Neuron (in vitro differentiated cells): ENCODE measurements at regions not wholly inside any gene's neighbourhood (a gene's known extent, or its start where the extent isn't known, plus 50 kb on each side); places are given as distances from the start of the nearest gene placed in this dataset.

Source experiments
- H2AFZ ChIP-seq: one replicate; pipeline ENCODE4 v1.6.1; 2013; ENCODE audit warnings: low read depth, mild to moderate bottlenecking, inconsistent platforms, low read length, moderate library complexity
- H3K27me3 ChIP-seq: one replicate; pipeline ENCODE4 v1.6.1; 2013; ENCODE audit warnings: low read length; ENCODE audit not compliant: insufficient read depth
- H3K36me3 ChIP-seq: one replicate; pipeline ENCODE4 v1.6.1; 2013; ENCODE audit warnings: low read length; ENCODE audit not compliant: insufficient read depth
- H3K4me1 ChIP-seq: one replicate; pipeline ENCODE4 v1.6.1; 2013; ENCODE audit warnings: low read length; ENCODE audit not compliant: insufficient read depth
- H3K4me3 ChIP-seq: 2 replicates; pipeline ENCODE4 v1.5.1; 2013; ENCODE audit warnings: mild to moderate bottlenecking, low read length, moderate library complexity
- H3K9me3 ChIP-seq: one replicate; pipeline ENCODE4 v1.6.1; 2013; ENCODE audit warnings: low read length

DNA sequence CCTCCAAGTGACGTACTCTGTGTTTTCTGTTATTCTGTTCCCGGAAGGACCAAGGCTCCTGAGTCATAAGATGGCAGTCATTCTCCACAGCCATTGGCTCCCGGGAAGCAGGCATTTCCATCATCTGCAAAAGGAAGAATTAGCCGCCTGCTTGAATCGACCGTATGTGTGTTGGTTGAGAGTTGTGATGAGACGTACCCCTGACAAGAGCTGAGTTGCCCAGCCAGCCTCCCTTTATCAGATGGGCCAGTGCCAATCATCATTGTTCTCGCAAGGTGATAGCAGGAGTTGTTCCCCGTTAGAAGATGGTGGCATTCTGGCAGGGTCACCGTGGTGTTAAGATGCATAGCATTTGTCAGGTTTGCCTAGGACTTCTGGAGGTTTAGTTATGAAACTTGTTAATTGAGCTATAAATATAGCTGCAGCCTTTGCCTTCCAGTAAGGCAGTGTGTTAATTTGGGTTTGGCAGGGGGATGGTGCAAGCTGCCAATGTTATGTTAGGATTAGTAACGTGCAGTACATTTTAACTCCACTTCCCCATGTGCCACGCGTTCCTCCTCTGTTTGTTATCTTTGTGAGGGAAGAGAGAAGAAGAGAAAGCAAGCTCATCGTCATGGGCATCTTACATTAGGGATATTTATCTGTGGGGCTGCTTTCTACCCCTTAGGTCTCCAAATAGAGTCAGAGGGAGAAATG is 652.7 kb upstream of the FANCL start:
- Histone ChIP-seq H3K27me3 (no peaks in the 10 kb centered on the region), H3K4me3 (no peak overlapping the region), H2AFZ (no peak overlapping the region)

DNA sequence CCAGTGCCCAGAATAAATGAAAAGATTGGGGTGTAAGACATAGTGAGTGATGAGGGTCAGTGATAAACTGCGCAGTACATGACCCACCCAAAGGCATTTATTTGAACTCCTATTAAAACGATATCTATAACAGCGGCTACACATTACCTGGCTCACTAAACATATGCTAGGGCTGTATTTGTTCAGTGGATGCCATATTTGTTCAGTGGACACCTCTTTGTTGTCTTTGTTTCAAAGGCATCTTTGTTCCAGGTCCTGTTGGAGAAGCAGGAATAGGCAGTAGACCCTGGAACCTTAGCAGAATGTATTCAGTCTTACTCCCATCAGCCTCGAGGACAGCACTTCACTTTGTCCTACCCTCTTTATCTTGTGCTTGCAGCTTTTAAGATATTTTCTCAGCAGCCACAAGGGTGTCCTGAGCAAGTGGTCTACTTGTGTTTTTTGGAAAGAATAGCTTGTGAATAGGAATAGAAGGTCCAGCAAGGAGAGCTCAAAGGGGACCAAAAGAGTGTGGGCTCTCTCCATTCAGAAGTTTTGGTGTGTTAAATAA is 650.8 kb upstream of the FANCL start:
- H3K36me3 ChIP-seq: no peaks in the 10 kb centered on the region
- no peak overlapping the region for H3K4me3 ChIP-seq
- H3K27me3 ChIP-seq: no peaks in the 10 kb centered on the region
- no peak overlapping the region for H2AFZ ChIP-seq
- no peaks in the 10 kb centered on the region for H3K9me3 ChIP-seq
- H3K4me1 ChIP-seq: no peaks in the 10 kb centered on the region

More for the DNA sequence above, 652.7 kb upstream of the FANCL start:
- no peaks in the 10 kb centered on the region for H3K9me3 ChIP-seq
- H3K36me3 ChIP-seq: no peaks in the 10 kb centered on the region
- no peaks in the 10 kb centered on the region for H3K4me1 ChIP-seq

DNA sequence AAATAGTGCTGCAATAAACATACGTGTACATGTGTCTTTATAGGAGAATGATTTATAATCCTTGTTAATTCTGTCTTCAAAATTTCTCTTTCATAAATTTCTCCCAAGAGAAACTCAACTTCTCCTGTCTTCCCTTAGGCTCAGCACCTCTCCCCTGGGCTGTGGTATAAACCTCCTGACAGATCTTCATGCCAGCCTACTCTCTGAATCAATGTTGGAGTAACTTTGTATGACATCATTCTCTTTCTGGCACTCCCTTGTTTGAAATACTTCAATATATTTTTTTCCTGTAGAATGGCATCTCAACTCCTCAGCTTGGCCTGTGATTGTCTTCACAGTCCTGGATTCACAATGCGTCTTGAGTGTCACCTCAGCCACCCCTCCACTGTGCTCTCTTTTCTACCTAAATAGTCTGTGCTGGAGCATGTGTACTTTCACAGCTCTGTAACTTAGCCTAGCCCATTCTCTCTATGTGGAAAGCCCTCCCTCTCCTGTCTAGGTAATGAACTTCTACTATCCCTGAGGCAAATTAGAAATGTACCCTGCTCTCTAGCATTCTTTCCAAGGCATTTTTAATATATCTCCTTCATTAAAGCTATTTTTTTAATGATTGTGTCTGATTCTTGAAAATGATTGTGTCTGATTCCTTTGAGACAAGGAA is 649.9 kb upstream of the FANCL start:
- Histone ChIP-seq H3K4me3 (no peak overlapping the region), H3K9me3 (no peaks in the 10 kb centered on the region), H2AFZ (no peak overlapping the region), H3K27me3 (no peaks in the 10 kb centered on the region), H3K36me3 (no peaks in the 10 kb centered on the region), H3K4me1 (no peaks in the 10 kb centered on the region)

DNA sequence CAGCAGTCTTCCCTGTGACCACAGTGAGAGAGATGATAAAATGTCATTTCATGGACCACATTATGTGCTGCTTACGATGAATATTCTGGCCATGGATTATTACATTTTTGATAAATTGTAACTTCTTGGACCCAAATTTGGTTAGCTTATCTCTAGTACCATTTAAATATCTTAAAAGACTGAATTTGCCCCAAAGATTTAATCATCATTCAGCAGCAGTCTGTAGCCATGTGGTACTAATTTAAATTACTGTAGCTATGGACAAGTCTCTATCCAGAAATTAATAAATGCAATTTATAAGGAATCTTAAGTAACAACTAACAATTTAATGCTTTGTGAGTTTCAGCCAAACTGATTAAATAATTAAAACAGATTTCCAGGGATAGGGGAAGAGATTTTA is 644.9 kb upstream of the FANCL start:
- Histone ChIP-seq H3K27me3 (no peaks in the 10 kb centered on the region), H2AFZ (no peak overlapping the region), H3K4me1 (no peaks in the 10 kb centered on the region), H3K36me3 (no peaks in the 10 kb centered on the region), H3K9me3 (no peaks in the 10 kb centered on the region), H3K4me3 (no peak overlapping the region)

DNA sequence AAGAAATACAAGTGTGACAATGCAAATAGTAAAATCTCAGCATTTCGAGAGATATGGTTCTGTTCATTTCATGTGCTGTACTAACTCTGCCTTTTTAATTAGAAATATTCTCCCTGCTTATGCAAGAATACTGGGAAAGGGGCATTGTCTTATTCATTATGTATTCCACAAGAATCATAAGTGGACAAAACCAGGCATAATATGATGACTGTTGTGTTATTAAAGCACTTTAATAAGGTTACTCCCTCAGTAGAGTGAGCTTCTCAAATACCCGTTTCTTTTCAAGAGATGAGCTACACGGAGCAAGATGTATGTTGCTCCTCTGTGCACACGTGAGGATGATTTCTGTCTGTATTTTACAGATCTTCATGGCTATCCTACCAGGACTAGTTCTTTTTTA is 638.7 kb upstream of the FANCL start:
- no peak overlapping the region for H3K4me3 ChIP-seq
- H3K36me3 ChIP-seq: no peaks in the 10 kb centered on the region
- no peaks in the 10 kb centered on the region for H3K4me1 ChIP-seq
- H3K27me3 ChIP-seq: no peaks in the 10 kb centered on the region
- H2AFZ ChIP-seq: no peak overlapping the region
- H3K9me3 ChIP-seq: no peaks in the 10 kb centered on the region

DNA sequence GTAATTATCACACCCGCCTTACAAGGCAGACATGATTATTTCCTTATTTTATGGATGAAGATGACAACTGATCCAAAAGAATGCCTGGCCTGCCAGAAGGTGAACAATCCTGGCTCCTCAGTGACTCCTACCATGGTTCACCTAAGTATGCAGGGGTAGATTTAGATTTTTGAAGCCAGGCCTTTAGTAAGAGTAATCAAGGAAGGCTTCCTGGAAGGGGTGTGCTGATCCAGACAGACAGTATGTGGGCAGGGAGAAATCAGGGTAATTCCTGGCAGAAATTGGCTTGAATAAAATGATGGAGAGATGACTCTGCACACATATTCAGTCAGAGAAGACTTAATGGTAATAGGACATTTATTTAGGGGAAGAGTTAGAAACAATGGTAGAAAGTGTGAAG is 637.7 kb upstream of the FANCL start:
- H3K9me3 ChIP-seq: no peaks in the 10 kb centered on the region
- no peak overlapping the region for H3K4me3 ChIP-seq
- no peaks in the 10 kb centered on the region for H3K4me1 ChIP-seq
- no peaks in the 10 kb centered on the region for H3K27me3 ChIP-seq
- H3K36me3 ChIP-seq: no peaks in the 10 kb centered on the region
- H2AFZ ChIP-seq: no peak overlapping the region

DNA sequence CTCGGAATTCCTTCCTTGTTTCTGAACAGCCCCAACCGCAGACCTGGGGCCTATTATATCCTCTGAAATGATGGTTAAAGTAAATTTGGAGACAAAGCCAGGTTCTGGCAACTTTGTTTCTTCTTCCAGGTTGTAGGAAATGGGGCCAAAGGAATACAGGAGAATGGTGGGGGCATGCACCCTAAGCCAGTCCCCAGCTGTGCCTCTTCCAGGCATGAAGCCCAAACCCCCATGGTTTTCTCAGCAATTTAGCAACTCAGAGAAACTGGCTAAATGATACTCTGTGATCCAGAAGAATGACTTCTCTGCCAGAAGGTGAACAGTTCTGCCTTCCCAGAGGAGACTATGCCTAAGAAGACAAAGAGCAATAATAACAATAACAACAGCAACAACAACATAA is 635.0 kb upstream of the FANCL start:
- no peaks in the 10 kb centered on the region for H3K27me3 ChIP-seq
- H3K4me1 ChIP-seq: no peaks in the 10 kb centered on the region
- H3K9me3 ChIP-seq: no peaks in the 10 kb centered on the region
- no peak overlapping the region for H2AFZ ChIP-seq
- no peak overlapping the region for H3K4me3 ChIP-seq
- no peaks in the 10 kb centered on the region for H3K36me3 ChIP-seq

DNA sequence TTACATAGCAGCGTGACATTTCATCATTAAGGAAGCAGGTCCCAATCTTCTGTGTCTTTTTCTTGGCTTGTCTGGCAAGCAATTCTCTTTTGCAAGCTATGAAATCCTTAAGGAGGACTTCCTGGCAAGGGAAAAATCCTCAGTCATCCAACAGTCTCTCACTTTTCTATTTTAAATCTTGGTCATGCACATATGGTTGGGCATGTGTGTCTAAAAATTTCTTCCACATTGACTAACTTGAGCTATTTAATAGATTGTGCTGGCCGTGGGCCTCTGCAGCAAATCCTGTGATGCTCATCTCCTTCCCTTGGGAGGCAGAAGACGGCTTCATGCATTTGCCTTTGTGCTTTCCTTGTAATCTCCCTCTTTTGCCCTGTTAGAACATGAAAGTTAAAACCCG is 634.3 kb upstream of the FANCL start:
- Histone ChIP-seq H3K9me3 (no peaks in the 10 kb centered on the region), H3K4me1 (no peaks in the 10 kb centered on the region), H3K4me3 (no peak overlapping the region), H2AFZ (no peak overlapping the region), H3K27me3 (no peaks in the 10 kb centered on the region), H3K36me3 (no peaks in the 10 kb centered on the region)

DNA sequence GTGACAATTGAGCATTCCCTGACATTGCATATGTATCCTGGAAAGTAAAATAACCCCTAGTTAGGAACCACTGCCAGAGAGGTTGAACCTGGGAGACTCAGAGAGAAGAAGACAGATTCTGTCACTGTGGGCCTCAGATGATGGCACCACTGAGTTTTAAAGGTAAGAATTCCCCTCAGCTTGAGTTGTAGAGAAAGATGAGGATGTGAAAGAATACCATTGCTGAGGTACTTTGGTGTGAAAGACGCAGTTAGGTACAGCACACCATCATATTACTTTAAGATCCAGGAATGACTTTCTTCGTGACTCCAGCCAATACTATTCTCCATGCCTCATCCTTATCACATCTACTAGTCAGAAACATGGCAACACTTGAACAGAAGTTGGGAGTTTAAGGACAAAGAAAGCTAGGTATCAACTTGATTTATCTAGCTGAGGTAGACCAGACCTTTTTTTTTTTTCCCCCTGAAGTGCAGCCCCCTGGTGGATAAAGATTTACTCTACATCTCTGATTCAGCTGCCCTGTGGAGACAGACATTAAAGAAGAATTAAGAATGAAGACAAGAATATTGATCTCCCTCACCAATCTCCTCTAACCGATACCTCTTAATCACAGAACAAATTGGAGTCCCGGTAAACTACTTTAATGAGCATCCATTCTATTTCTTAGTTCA is 630.5 kb upstream of the FANCL start:
- Histone ChIP-seq H3K4me3 (no peak overlapping the region), H3K27me3 (no peaks in the 10 kb centered on the region), H3K36me3 (no peaks in the 10 kb centered on the region), H3K9me3 (no peaks in the 10 kb centered on the region), H2AFZ (no peak overlapping the region), H3K4me1 (peaks cover 3% of the 10 kb centered on the region)

DNA sequence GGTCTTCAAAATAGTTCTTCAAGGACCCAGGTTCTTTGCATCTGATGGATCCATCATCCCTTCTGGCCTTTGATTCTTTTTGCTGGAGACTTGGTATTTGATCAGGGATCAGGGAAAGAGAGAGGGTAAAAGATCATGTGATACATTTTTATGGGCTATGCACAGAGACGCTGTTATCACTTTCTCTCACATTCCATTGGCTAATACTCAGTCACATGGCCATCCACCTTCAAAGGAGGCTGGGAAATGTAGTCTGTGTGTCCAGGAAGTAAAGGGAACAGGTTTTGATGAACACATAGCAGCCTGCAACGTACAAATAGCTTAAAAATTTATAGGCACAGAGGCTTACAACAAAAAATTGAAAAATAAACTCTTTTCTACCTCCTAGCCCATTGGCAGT is 629.6 kb upstream of the FANCL start:
- no peak overlapping the region for H3K4me3 ChIP-seq
- H3K9me3 ChIP-seq: no peaks in the 10 kb centered on the region
- H3K36me3 ChIP-seq: no peaks in the 10 kb centered on the region
- H3K27me3 ChIP-seq: no peaks in the 10 kb centered on the region
- peaks cover 12% of the 10 kb centered on the region for H3K4me1 ChIP-seq
- no peak overlapping the region for H2AFZ ChIP-seq

DNA sequence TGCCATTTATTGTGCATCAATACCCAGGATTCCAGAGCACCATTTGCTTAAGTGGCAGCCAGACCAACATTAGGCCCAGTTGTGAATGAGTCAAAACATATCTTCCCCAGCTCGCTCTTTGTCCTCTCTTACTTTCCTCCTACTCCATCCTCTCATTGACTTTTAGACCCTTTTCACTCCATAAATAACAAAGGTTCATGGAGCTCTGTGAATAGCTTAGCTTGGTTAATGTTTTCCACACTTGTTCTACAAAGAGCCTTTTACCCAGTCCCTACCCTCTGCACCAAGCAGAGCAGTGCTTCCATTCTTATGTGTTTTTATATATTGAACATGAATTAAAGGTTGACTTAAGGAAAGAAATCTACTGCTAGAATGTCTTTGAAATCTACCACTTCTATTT is 625.8 kb upstream of the FANCL start:
- H3K4me3 ChIP-seq: no peak overlapping the region
- H3K36me3 ChIP-seq: no peaks in the 10 kb centered on the region
- H2AFZ ChIP-seq: no peak overlapping the region
- no peaks in the 10 kb centered on the region for H3K9me3 ChIP-seq
- H3K4me1 ChIP-seq: peaks cover 19% of the 10 kb centered on the region
- no peaks in the 10 kb centered on the region for H3K27me3 ChIP-seq

DNA sequence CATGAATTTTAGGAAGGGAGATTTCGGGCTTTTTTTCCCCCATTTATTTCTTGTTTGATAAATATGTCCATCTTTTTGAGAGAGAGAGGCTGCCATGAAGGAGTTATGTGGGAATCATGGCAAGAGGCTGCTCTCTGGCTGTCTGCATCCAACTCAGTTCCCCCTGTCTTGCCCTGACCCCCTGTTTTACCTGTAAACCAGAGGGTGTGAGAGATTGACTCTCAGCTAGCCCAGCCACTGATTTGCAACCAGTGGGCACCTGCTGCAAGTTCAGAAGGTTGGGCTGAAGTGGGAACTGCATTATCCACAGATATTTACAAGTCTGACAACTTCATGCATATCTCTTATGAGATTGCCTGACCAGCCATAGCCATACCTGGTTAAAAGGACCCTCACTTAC is 625.4 kb upstream of the FANCL start:
- Histone ChIP-seq H3K9me3 (no peaks in the 10 kb centered on the region), H3K4me3 (no peak overlapping the region), H3K36me3 (no peaks in the 10 kb centered on the region), H3K27me3 (no peaks in the 10 kb centered on the region), H2AFZ (no peak overlapping the region), H3K4me1 (peaks cover 19% of the 10 kb centered on the region)

DNA sequence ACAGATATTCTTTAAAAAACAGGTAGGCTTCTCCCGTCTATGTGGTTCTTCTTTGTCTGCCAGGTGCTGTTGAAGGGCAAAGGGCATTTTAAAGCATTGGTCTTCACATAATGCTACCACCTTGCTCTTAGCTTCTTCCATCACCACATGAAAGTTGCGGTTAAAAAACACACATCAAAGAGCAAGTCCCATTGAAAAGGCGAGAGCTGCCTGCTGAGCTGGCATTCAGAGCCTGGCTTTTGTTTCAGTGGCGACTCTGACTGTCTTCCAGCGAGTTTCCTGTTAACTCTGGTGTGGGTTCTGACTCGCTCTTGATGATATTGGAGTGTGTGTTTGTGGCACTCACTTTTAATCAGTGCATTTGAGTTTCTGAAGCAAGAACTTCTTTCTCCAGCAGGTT is 624.9 kb upstream of the FANCL start:
- no peak overlapping the region for H3K4me3 ChIP-seq
- peaks cover 19% of the 10 kb centered on the region for H3K4me1 ChIP-seq
- no peak overlapping the region for H2AFZ ChIP-seq
- H3K27me3 ChIP-seq: no peaks in the 10 kb centered on the region
- H3K36me3 ChIP-seq: no peaks in the 10 kb centered on the region
- H3K9me3 ChIP-seq: no peaks in the 10 kb centered on the region
